ENCODE measurements at regions not wholly inside any gene's neighbourhood (a gene's known extent, or its start where the extent isn't known, plus 50 kb on each side); places are given as distances from the start of the nearest gene placed in this dataset.
"Not testable (repeated sequence)": the region's sequence is repeated elsewhere in the genome, so short reads cannot be mapped to it uniquely, and the experiment has no call there.

GRCh38 chr6:4336084-4336483 is 200.7 kb upstream of the ECI2 start:
- ATAC-seq (no peak), DNase-seq (no peak)
- POLR2A ChIA-PET = no interaction called here
- Mint-ChIP-seq H3K27ac (no peak overlapping the region), H3K9me3 (ENCODE audit: insufficient read depth) (no peaks in the 10 kb centered on the region), H3K27me3 (ENCODE audit: low read depth) (no peaks in the 10 kb centered on the region), H3K36me3 (ENCODE audit: low read depth) (no peaks in the 10 kb centered on the region), H3K4me3 (no peak overlapping the region), H3K4me1 (ENCODE audit: low read depth) (no peaks in the 10 kb centered on the region)
- CTCF ChIA-PET = no interaction called here

- POLR2A ChIA-PET = not testable (repeated sequence)
These were observed 198.9 kb upstream of the ECI2 start for GRCh38 chr6:4334158-4334740.

GRCh38 chr6:4327841-4328240 is 192.5 kb upstream of the ECI2 start:
- CTCF ChIA-PET = no interaction called here
- DNase-seq = no peak
- POLR2A ChIA-PET = no interaction called here
- Mint-ChIP-seq H3K4me1 (ENCODE audit: low read depth) (no peaks in the 10 kb centered on the region), H3K4me3 (no peak overlapping the region), H3K36me3 (ENCODE audit: low read depth) (no peaks in the 10 kb centered on the region), H3K9me3 (ENCODE audit: insufficient read depth) (no peaks in the 10 kb centered on the region), H3K27me3 (ENCODE audit: low read depth) (no peaks in the 10 kb centered on the region), H3K27ac (no peak overlapping the region)
- no peak for ATAC-seq

More at GRCh38 chr6:4334158-4334740, 198.9 kb upstream of the ECI2 start:
- H3K4me1 Mint-ChIP-seq (ENCODE audit: low read depth); H3K27ac Mint-ChIP-seq; H3K27me3 Mint-ChIP-seq (ENCODE audit: low read depth); H3K4me3 Mint-ChIP-seq; H3K9me3 Mint-ChIP-seq (ENCODE audit: insufficient read depth); H3K36me3 Mint-ChIP-seq (ENCODE audit: low read depth); CTCF ChIA-PET; DNase-seq; ATAC-seq: not testable (repeated sequence)

- POLR2A ChIA-PET = interaction anchor here (0.7 kb wide), 1 partner anchor 308 kb away, joined by 3 read pairs; no protein-coding TSS in a partner anchor
- ATAC-seq = no peak
- Mint-ChIP-seq H3K27ac (no peak overlapping the region), H3K27me3 (ENCODE audit: low read depth) (no peaks in the 10 kb centered on the region), H3K4me3 (no peak overlapping the region), H3K9me3 (ENCODE audit: insufficient read depth) (no peaks in the 10 kb centered on the region), H3K36me3 (ENCODE audit: low read depth) (no peaks in the 10 kb centered on the region), H3K4me1 (ENCODE audit: low read depth) (no peaks in the 10 kb centered on the region)
- CTCF ChIA-PET = no interaction called here
- DNase-seq = no peak
These were observed 189.4 kb upstream of the ECI2 start for GRCh38 chr6:4324746-4325145.

- ATAC-seq = no peak
These were observed 187.9 kb upstream of the ECI2 start for GRCh38 chr6:4323322-4323721.

GRCh38 chr6:4322846-4323309 is 187.5 kb upstream of the ECI2 start:
- Mint-ChIP-seq H3K36me3 (ENCODE audit: low read depth) (no peaks in the 10 kb centered on the region), H3K4me3 (no peak overlapping the region), H3K4me1 (ENCODE audit: low read depth) (no peaks in the 10 kb centered on the region), H3K9me3 (ENCODE audit: insufficient read depth) (no peaks in the 10 kb centered on the region), H3K27ac (no peak overlapping the region), H3K27me3 (ENCODE audit: low read depth) (no peaks in the 10 kb centered on the region)
- POLR2A ChIA-PET = no interaction called here
- CTCF ChIA-PET = interaction anchor here (0.7 kb wide), 1 partner anchor 303 kb away, joined by 3 read pairs; no protein-coding TSS in a partner anchor
- ATAC-seq (no peak), DNase-seq (no peak)

More at GRCh38 chr6:4323322-4323721, 187.9 kb upstream of the ECI2 start:
- CTCF ChIA-PET = interaction anchor here (0.7 kb wide), 1 partner anchor 302 kb away, joined by 3 read pairs; no protein-coding TSS in a partner anchor
- Mint-ChIP-seq H3K27me3 (ENCODE audit: low read depth) (no peaks in the 10 kb centered on the region), H3K9me3 (ENCODE audit: insufficient read depth) (no peaks in the 10 kb centered on the region), H3K4me3 (no peak overlapping the region), H3K4me1 (ENCODE audit: low read depth) (no peaks in the 10 kb centered on the region), H3K36me3 (ENCODE audit: low read depth) (no peaks in the 10 kb centered on the region), H3K27ac (no peak overlapping the region)
- POLR2A ChIA-PET = no interaction called here
- DNase-seq = no peak

GRCh38 chr6:4322134-4322845 is 186.9 kb upstream of the ECI2 start:
- Mint-ChIP-seq H3K4me1 (ENCODE audit: low read depth) (no peaks in the 10 kb centered on the region), H3K27me3 (ENCODE audit: low read depth) (no peaks in the 10 kb centered on the region), H3K36me3 (ENCODE audit: low read depth) (no peaks in the 10 kb centered on the region), H3K4me3 (no peak overlapping the region), H3K27ac (no peak overlapping the region), H3K9me3 (ENCODE audit: insufficient read depth) (no peaks in the 10 kb centered on the region)
- ChIA-PET CTCF (interaction anchor here (0.7 kb wide), 1 partner anchor 303 kb away, joined by 3 read pairs; no protein-coding TSS in a partner anchor), POLR2A (no interaction called here)
- no peak for DNase-seq
- ATAC-seq = no peak

- H3K27ac Mint-ChIP-seq = no peak overlapping the region
- H3K36me3 Mint-ChIP-seq (ENCODE audit: low read depth) = no peaks in the 10 kb centered on the region
- H3K9me3 Mint-ChIP-seq (ENCODE audit: insufficient read depth) = no peaks in the 10 kb centered on the region
- no peak overlapping the region for H3K4me3 Mint-ChIP-seq
- no peak for DNase-seq
- H3K27me3 Mint-ChIP-seq (ENCODE audit: low read depth) = peaks cover 2% of the 10 kb centered on the region
- ChIA-PET POLR2A (no interaction called here), CTCF (no interaction called here)
- H3K4me1 Mint-ChIP-seq (ENCODE audit: low read depth) = no peaks in the 10 kb centered on the region
- ATAC-seq = no peak
These were observed 185.5 kb upstream of the ECI2 start for GRCh38 chr6:4320860-4321259.

GRCh38 chr6:4319981-4320683 is 184.8 kb upstream of the ECI2 start:
- ChIA-PET POLR2A (no interaction called here), CTCF (no interaction called here)
- H3K4me3 Mint-ChIP-seq = no peak overlapping the region
- H3K4me1 Mint-ChIP-seq (ENCODE audit: low read depth) = no peaks in the 10 kb centered on the region
- ATAC-seq (no peak), DNase-seq (no peak)
- no peaks in the 10 kb centered on the region for H3K9me3 Mint-ChIP-seq (ENCODE audit: insufficient read depth)
- peaks cover 2% of the 10 kb centered on the region for H3K27me3 Mint-ChIP-seq (ENCODE audit: low read depth)
- no peaks in the 10 kb centered on the region for H3K36me3 Mint-ChIP-seq (ENCODE audit: low read depth)
- no peak overlapping the region for H3K27ac Mint-ChIP-seq

GRCh38 chr6:4318321-4318720 is 182.9 kb upstream of the ECI2 start:
- H3K4me1 Mint-ChIP-seq (ENCODE audit: low read depth) = no peaks in the 10 kb centered on the region

GRCh38 chr6:4316867-4317400 is 181.6 kb upstream of the ECI2 start:
- H3K4me3 Mint-ChIP-seq = no peak overlapping the region
- DNase-seq (no peak), ATAC-seq (no peak)
- H3K9me3 Mint-ChIP-seq (ENCODE audit: insufficient read depth) = peaks cover 6% of the 10 kb centered on the region
- ChIA-PET CTCF (interaction anchor here (1.1 kb wide), 1 partner anchor 980 kb away, joined by 3 read pairs; no protein-coding TSS in a partner anchor), POLR2A (no interaction called here)
- no peak overlapping the region for H3K27ac Mint-ChIP-seq
- H3K4me1 Mint-ChIP-seq (ENCODE audit: low read depth) = no peaks in the 10 kb centered on the region
- H3K27me3 Mint-ChIP-seq (ENCODE audit: low read depth) = peaks cover 2% of the 10 kb centered on the region
- H3K36me3 Mint-ChIP-seq (ENCODE audit: low read depth) = no peaks in the 10 kb centered on the region

More at GRCh38 chr6:4318321-4318720, 182.9 kb upstream of the ECI2 start:
- H3K36me3 Mint-ChIP-seq (ENCODE audit: low read depth) = no peaks in the 10 kb centered on the region
- ChIA-PET CTCF (no interaction called here), POLR2A (no interaction called here)
- no peak for ATAC-seq
- H3K4me3 Mint-ChIP-seq = no peak overlapping the region
- H3K9me3 Mint-ChIP-seq (ENCODE audit: insufficient read depth) = no peaks in the 10 kb centered on the region
- DNase-seq = no peak
- peaks cover 2% of the 10 kb centered on the region for H3K27me3 Mint-ChIP-seq (ENCODE audit: low read depth)
- H3K27ac Mint-ChIP-seq = no peak overlapping the region

GRCh38 chr6:4314201-4314707 is 178.9 kb upstream of the ECI2 start:
- Mint-ChIP-seq H3K4me1 (ENCODE audit: low read depth) (no peaks in the 10 kb centered on the region), H3K27ac (no peak overlapping the region), H3K36me3 (ENCODE audit: low read depth) (no peaks in the 10 kb centered on the region), H3K4me3 (no peak overlapping the region), H3K9me3 (ENCODE audit: insufficient read depth) (peaks cover 12% of the 10 kb centered on the region), H3K27me3 (ENCODE audit: low read depth) (peaks cover 2% of the 10 kb centered on the region)
- DNase-seq (no peak), ATAC-seq (no peak)
- ChIA-PET POLR2A (no interaction called here), CTCF (no interaction called here)
